GM18907 (cell line): ENCODE measurements at regions not wholly inside any gene's neighbourhood (a gene's known extent, or its start where the extent isn't known, plus 50 kb on each side); places are given as distances from the start of the nearest gene placed in this dataset.
"Not testable (repeated sequence)": the region's sequence is repeated elsewhere in the genome, so short reads cannot be mapped to it uniquely, and the experiment has no call there.

Experiments used
- ATAC-seq: cut with Tn5 transposase; IDR thresholded peaks from one replicate; pipeline ENCODE4 v1.9.1; 2021; ENCODE audit warnings: mild to moderate bottlenecking, moderate library complexity; ENCODE audit not compliant: unreplicated experiment

- no peak for ATAC-seq
Measured at GRCh38 chr13:79896851-79897250, 415.9 kb downstream of the NDFIP2 start.

- ATAC-seq = no peak
Measured at GRCh38 chr13:79895416-79895815, 414.5 kb downstream of the NDFIP2 start.

- ATAC-seq = not testable (repeated sequence)
Measured at GRCh38 chr13:79887278-79887677, 406.3 kb downstream of the NDFIP2 start.

GRCh38 chr13:79886601-79887000, 405.6 kb downstream of the NDFIP2 start:
- ATAC-seq = no peak

- no peak for ATAC-seq
Measured at GRCh38 chr13:79884890-79885289, 403.9 kb downstream of the NDFIP2 start.

- no peak for ATAC-seq
Measured at GRCh38 chr13:79883216-79883615, 402.3 kb downstream of the NDFIP2 start.

GRCh38 chr13:79880818-79881217, 399.9 kb downstream of the NDFIP2 start:
- no peak for ATAC-seq

- no peak for ATAC-seq
Measured at GRCh38 chr13:79874396-79875360, 393.7 kb downstream of the NDFIP2 start.

- no peak for ATAC-seq
Measured at GRCh38 chr13:79871594-79871993, 390.6 kb downstream of the NDFIP2 start.

GRCh38 chr13:79870766-79871165, 389.8 kb downstream of the NDFIP2 start:
- ATAC-seq = no peak

GRCh38 chr13:79870123-79870522, 389.2 kb downstream of the NDFIP2 start:
- no peak for ATAC-seq

GRCh38 chr13:79869326-79869725, 388.4 kb downstream of the NDFIP2 start:
- ATAC-seq = no peak

- no peak for ATAC-seq
Measured at GRCh38 chr13:79867254-79867653, 386.3 kb downstream of the NDFIP2 start.

GRCh38 chr13:79866436-79866835, 385.5 kb downstream of the NDFIP2 start:
- ATAC-seq = no peak

GRCh38 chr13:79862515-79862914, 381.6 kb downstream of the NDFIP2 start:
- no peak for ATAC-seq

GRCh38 chr13:79861731-79862130, 380.8 kb downstream of the NDFIP2 start:
- ATAC-seq = no peak

GRCh38 chr13:79860791-79861190, 379.8 kb downstream of the NDFIP2 start:
- ATAC-seq = no peak

- no peak for ATAC-seq
Measured at GRCh38 chr13:79859756-79860155, 378.8 kb downstream of the NDFIP2 start.

- ATAC-seq = no peak
Measured at GRCh38 chr13:79853251-79853650, 372.3 kb downstream of the NDFIP2 start.

GRCh38 chr13:79851318-79851717, 370.4 kb downstream of the NDFIP2 start:
- no peak for ATAC-seq

- ATAC-seq = no peak
Measured at GRCh38 chr13:79847882-79848592, 367.1 kb downstream of the NDFIP2 start.

GRCh38 chr13:79846386-79846785, 365.4 kb downstream of the NDFIP2 start:
- no peak for ATAC-seq
